ENCODE measurements at regions not wholly inside any gene's neighbourhood (a gene's known extent, or its start where the extent isn't known, plus 50 kb on each side); places are given as distances from the start of the nearest gene placed in this dataset.

- TF ChIP-seq CTCF (conservative IDR thresholded peaks at IDR 0.05; ENCODE audit: low read length) (no peak), EZH2phosphoT487 (IDR thresholded peaks at IDR 0.05; ENCODE audit: borderline replicate concordance) (no peak)
Observed at GRCh38 chr2:215770668-215771067, 242.7 kb downstream of the MREG start.
